HG03558 (cell line): ENCODE measurements at regions not wholly inside any gene's neighbourhood (a gene's known extent, or its start where the extent isn't known, plus 50 kb on each side); places are given as distances from the start of the nearest gene placed in this dataset.

ENCODE experiments used
- ATAC-seq: cut with Tn5 transposase; IDR thresholded peaks from one replicate; pipeline ENCODE4 v1.9.1; 2021; ENCODE audit warnings: moderate number of reproducible peaks; ENCODE audit not compliant: unreplicated experiment; ENCODE audit errors: extremely low read depth

DNA sequence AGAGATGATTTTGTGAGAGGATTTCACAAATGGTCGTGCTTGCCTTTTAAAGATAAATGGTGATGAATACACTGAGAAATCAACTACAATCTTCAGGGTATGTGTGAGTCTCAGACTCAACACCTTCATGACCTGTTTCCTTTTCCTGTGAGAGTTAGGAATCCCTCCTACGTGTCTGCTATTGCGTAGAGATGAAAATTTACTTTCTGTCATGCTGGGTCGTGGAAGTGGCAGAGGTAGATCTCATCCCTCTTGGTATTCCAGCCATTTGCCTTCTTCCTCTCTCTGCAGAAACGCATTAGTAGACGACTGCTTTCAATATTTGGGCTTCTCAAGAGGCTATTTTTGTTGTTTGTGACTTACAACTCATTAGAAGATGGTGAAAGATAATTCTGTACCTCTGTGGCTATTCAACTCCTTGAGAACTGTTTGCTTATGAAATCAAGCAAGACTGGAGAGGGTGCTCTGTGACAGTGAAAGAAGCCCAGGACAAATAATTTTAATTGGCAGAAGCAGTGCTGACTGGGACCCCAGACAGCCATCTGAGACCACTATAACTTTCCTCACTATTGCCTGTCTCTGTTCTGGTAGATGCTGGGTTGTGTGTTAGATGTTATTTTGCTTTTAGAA lies 233.1 kb downstream of the LACC1 start:
- no peak for ATAC-seq

DNA sequence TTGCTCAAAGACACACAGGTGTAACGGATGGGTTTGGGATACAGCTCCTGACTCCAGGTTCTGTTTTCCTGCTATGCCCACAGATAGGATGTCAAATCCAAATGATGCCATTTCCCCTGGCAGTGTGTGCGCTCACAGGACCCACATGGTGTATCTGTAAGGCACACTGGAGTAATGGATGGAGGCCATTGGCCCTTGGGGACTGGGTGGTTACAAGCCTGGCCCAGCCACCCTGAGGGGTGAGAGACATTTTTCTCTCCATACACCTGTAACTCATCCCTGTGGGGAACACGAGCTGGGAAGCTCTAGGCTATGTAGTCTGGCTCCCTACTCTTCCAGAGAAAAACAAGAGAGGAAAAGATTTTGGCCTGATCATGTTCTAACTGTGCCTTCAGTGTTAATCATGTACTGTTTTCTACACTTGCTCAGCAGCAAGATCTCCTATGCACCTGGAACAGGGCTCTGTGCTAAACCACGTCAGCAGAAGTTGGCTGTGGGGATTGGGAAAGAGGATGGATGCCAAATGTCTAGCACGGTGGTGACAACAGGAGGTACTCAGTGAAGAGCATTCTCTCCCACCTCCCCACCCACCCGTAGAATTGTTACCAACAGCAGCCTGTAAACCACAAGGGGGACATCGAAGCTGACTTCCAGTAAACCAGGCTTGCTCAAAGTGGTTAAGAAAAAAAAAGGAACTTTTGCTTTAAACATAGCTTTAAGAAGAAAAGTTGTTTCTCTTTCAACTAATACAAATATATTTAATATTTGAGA lies 237.0 kb downstream of the LACC1 start:
- ATAC-seq, result no peak

DNA sequence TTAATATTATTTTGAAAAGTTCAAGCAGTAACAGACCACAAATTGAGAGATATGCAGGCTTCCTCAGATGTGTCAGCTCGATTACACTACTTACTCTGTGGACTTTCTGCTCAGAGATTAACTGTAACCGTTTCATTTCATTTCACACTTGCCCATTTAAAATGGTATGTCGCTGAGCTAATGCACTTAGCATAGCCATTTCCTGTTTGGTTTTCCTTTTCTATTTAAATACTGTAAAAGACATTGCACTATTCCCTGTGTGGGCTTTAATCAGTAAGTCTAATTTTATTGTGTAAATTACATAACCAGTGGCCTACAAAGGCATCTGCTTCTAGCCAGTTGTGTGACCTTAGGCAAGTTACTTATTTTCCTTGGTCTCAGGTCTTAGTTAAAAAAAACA lies 237.6 kb downstream of the LACC1 start:
- ATAC-seq, result no peak

DNA sequence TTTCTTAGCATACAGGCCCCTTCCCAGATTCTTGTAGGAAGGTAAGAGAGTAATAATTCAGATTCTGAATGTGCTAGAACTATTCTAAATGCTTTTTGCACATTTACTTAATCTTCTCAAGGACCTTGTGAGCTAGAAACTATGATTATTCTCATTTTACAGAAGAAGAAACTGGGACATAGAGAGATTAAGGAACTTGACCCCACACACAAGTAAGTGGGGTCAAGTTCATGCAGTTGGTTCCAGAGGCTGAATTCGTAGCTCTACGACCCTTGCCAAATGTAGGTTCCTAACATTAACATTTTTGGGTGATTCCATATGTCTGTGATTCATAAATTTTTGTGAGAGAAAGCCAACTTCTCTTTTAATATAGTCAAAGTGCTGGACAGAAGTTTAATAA lies 238.1 kb downstream of the LACC1 start:
- ATAC-seq, result no peak

DNA sequence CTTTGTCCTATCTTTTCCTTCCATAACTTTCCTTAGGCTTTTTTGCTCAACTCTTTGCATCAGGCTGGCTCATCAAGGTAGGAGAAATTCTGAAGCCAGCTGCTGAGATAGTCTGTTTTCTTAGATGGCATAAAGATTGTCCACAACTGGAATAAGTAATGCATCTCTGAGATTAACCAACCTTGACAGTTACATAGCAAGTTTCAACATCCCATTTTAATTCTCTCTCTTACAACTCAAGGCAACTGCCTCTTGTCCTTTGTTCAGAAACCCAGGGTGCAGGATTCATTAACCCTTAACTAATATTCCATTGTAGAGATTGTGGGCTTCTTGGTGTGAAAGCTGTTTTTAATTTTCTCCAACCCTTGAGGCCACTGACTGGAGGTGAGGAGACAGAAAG lies 239.2 kb downstream of the LACC1 start:
- ATAC-seq, result no peak

DNA sequence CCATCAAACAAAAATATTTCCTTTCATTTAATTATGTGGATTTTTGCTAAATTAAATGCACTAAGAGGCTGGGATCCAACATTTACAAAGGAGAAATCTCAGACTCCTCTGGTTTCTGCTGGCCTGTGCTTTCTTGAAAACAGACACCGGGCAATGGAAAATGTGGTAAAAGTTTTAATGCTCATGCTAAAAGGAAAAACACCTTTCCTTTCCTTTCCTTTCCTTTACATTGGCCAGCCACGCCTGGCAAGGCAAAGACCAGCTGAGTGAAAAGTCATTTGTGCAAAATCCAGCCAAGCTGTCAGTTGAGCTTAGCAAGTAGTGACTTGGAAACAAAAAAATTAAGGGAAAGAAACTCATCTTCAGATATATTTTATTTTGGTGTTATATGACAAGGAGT lies 240.3 kb downstream of the LACC1 start:
- no peak for ATAC-seq

DNA sequence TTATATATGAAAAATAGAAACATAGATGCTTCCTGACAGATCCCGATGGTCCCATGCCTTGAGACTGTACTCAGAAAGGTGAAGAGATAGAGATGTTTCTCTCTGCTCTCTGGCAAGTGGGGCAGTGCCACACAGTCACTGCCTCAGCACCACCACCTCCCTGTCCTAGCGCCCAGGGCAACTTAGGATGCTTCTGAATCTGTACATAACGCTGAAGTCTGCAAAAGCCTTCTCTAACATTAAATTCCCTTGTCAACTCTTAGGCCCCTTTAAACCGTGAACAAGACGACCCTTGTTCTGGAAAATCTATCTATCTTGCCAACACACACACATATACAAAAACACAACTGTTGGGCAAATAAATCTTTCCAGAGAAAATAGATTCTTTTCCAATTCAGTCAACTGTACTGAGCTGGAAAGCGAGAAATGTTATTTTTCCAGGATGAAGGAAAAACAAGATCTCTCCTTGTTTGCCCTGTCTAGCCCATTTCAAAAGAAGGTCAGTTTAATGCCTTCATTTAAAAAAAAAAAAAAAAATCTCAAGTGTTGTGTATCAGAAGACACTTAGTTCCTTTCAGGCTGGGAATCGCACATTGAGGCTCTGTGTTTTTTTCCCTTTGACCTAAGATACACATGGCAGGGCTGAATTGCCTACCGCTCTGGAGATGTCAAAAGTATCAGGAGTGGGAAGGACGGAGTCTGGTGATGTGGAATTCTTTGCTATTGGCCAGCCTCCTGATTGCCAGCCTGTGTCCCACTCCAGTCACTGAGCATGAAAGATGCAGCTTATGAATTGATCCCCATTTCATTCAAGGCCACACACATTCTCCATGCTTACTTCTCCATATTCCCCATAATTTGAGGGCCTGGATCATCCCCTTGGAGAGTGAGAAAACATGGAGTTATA lies 241.4 kb downstream of the LACC1 start:
- ATAC-seq, result no peak

DNA sequence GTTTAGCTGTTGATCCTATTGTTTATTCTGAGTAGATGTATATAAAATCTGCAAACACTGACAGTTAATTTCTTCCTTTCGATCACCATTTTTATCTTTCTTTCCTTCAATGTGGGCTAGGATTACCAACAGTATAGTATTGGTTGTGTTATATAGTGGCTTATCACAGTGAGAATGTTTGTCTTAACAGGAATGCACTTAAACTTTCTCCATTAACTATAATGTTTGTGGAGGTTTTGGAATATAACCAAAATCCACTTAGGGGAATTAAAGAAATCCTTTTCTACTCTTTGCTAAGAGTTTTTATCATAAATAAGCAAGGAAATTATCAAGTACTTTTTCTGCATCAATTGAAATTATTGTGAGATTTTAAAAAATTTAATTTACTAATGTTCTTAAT lies 244.6 kb downstream of the LACC1 start:
- ATAC-seq, result no peak

DNA sequence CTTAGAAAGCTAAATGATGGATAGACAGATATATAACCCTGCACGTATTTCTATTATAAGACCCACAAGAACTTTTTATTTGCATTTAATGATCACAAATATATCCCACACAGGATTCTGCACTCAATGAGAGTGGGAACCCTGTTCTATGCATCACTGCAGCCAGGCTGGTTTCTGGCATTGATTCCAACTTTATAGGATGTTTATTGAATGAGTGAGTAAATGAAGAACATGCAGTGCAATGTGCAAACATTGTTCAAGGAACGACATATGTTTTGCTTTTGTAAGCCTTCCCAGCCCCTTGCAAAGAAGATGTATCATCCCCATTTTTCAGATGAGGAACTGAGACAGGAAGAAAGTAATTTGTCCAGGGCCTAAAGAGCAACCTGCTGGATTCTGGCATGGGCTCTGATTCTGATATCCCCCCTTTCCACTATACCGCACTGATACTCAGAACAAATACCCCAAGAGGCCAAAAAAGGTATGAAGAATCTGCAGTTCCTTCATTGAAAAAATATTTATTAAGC lies 246.3 kb downstream of the LACC1 start:
- no peak for ATAC-seq

DNA sequence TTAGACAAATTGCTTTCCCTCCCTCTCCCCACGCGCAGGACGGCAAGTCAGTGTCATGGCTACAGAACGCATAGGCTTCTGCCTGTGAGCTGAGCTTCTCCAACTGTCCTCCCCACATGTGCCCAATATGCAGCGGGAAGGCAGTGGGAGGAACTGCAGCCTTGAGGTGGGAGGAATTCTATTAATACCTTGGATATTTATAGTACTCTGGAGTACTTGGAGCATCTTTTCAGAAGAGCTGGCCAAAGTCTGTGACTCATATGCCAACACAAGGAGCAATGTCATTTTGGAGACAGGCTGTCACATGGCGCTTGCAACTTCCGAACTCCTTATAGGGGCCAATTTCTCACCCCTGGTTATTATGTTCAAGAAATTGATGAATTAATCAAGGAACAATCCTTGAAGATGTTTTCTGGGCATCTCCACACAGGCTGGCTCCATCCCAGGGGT lies 245.0 kb upstream of the SERP2 start:
- no peak for ATAC-seq

DNA sequence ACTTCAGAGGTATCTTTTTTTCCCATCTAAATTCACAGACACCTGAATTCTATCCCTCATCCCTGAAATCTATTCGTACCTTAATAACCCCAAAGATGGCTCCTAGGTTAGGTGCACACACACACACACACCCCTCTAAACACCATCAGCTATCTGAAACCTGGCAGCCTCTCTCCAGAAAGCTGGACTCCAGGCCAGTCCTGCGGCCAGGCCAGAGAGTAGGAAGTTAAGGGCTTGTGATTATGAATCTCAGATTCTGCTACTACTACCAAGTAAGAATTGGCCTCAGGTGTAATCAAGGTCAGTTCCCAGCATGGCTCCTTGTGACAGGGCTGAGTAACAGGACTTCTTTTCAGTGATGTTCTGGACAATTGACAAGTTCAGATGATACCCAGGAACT lies 244.2 kb upstream of the SERP2 start:
- no peak for ATAC-seq

DNA sequence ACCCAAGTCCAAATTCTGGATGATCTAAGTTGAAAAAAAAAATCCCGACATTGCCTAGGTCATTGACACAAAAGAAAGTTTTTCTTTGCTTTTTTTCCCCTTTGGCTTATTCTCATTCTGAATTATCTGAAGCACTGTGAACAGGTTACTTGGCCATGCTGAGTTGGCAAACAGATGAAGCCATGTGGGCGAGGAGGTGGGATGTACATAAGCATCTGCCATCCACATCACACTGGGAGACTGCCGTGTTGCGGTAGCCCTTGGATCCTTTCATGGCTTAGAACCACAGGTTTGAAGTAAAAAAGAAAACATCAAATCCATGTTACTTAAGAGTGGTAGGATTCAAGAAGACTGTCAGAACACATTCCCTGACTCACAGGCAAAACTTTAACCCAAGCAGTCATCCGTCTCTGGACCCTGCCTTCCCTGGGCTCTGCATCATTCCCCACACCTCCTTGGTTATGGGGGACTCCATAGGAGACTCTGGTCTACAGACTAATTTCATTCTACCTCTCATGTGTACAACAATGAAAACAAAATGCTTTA lies 242.5 kb upstream of the SERP2 start:
- ATAC-seq, result no peak

DNA sequence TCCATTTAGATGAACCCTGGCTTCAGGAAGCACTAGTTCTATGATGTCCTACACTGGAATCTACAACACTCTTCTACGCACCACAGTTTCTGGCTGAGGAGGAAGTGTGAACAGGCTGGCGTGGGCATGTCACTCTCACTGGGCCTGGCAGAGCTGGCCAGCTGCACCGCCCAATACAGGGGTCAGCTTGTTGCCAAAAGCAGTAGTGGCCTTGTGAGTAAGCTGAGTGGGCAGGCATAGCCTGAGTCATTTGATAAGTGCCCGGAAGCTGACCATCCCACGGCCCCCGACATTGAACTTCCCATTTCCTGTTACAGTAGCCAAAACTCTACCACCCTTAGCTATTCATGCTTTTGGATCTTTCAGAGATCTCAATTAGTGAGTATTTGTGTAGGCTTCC lies 240.9 kb upstream of the SERP2 start:
- ATAC-seq, result no peak

DNA sequence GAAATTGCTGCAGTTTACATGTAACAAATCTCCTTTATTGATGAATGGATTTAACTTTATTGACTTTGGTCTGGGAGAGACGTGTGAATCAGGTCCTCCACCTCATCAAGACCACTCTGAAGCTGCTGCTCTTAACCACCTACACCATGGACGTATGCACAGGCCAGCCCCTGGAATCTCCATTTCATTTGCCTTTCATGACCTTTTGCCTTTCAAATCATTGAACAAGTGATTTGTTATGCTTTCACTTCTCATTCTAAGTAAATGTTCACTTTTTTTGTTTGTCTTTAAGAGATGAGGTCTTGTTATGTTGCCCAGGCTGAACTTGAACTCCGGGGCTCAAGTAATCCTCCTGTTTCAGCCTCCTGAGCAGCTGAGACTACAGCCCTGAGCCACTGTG lies 240.0 kb upstream of the SERP2 start:
- ATAC-seq, result no peak

DNA sequence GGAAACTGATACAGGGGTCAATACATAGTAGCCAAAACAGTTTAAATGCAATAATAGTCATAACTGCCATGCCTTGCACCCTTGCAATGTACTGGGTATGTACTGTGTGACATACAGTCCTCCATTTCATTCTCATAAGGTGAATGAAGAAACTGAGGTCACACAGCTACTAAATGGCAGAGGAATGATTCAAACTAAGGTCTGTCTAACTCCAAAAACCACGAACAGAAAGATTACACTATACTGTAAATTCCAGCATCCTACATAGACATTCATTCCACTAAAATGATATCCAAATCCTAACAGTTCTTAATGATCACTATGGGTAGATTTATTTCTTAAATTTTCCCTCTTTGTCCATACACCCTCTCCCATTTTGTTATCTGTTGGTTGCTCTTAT lies 238.1 kb upstream of the SERP2 start:
- ATAC-seq, result no peak

DNA sequence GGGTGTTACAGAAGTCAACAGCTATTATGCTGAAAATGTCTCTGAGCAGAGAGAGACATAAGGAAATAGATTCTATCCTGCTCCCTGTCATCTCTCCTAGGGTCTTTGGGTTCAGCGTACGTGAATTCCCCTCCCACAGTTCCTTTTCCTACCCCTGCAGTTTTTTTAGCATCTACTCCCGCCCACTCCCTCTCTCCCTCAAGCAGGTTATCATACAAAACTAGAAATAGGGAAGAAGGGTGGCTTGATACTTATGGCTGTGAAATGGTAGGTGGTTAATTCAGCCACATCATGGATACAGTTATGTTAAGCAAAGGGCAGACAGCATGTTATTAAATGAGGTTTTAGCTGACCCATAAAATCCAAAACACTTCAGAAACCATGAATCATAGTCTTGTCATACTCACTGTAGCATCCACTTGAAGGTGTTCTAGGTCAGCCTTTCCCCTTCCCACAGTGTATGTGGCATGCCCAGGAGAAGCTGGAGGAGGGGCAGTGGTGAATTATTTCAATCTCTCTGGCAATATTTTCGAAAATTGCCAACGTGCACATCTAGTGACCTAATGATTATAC lies 236.8 kb upstream of the SERP2 start:
- no peak for ATAC-seq

DNA sequence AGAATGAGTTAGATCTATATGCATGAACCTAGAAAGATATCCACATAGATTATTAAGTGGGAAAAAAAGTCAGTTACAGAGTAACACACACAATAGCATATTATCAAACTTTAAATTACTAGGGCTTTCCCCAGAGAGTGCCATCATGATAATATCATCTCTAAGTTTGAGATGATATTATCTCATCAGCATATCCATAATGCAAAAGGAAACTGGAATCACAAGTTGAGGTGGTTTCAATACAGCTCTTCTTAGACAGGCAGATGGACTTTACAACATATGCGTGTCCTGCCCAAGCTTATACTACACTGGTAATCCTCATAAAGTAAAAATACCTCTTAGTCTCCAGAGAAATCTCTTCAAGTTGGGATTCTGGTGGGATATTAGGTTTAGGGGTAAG lies 236.2 kb upstream of the SERP2 start:
- no peak for ATAC-seq

DNA sequence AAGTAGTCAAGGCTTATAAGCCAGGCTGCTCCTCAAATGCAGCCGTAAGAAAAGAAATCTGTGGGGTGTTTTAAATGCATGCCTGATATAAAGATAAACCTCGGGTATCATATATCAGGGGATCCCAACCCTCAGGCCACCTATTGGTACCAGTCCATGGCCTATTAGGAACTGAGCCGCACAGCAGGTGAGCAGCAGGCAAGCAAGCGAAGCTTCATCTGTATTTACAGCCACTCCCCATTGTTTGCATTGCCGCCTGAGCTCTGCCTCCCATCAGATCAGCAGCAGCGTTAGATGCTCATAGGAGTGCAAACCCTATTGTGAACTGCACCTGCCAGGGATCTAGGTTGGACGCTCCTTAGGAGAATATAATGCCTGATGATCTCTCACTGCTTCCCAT lies 233.5 kb upstream of the SERP2 start:
- ATAC-seq, result no peak

DNA sequence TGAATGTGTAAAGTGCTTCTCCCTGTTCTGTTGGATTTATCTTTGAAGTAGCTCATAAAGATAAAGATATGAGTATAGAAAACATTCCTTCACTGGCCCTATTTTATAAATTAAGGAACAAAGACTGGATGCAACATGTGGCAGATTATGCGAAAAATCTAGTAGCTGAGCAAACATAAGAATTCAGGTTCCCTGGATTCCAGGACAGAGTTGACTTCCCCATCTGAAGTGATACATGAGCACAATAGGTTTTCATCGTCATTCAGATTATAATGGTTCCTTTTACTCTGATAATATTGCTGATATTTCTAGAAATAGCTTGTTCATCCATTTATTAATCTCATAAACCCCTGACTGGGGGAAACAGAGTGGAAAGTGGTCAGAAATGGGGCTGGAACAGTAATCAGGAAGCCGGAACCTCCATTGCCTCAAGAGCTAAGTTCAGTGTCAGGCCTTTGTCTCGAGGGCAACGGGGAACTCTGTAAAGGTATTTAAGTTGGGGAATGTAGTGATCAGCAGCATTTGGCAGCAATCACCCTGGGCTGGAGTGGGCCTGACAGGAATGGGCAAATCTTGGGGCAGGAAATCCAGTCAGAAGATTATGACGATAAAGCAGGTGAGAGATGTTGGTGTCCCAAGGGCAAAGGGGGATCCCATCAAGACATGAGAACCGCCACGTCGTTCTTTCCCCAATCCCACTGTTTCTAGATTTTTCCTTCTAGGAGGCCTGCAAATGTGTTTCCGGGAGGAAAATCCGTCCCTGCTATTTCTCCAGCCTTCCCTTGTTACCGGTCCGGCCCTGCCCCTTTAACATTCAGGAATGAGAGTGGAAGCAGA lies 232.5 kb upstream of the SERP2 start:
- no peak for ATAC-seq
